ENCODE measurements at regions not wholly inside any gene's neighbourhood (a gene's known extent, or its start where the extent isn't known, plus 50 kb on each side); places are given as distances from the start of the nearest gene placed in this dataset.

- no peaks in the 10 kb centered on the region for H3K36me3 ChIP-seq (ENCODE audit: control insufficient read depth in 4 of 4, insufficient read depth in 4 of 4, low read length in 4 of 4)
- peaks cover 0 to 7% (median 2%) of the 10 kb centered on the region in 4 donors for H3K9me3 ChIP-seq (ENCODE audit: control insufficient read depth in 4 of 4, insufficient read depth in 3 of 4, low read length in 3 of 4)
- 9% methylated on average over 60 to 61 of the region's 61 CpGs for WGBS, 2 donors
- DNase-seq (peak in 1 of 3 donors; percentile 26), ATAC-seq (ENCODE audit: insufficient read depth, low FRiP score) (peak; percentile 30)
- H3K9ac ChIP-seq (ENCODE audit: insufficient read depth in 1 of 2, low read length in 2 of 2): no peak overlapping the region
- H3K4me3 ChIP-seq: no peak overlapping the region
- no peak overlapping the region for H3K27ac ChIP-seq (ENCODE audit: low read depth in 1 of 2, low read length in 1 of 2)
- TF ChIP-seq CTCF (IDR thresholded peaks at IDR 0.05; ENCODE audit: control extremely low read depth, extremely low read depth): no peak
- peaks cover 4 to 47% (median 16%) of the 10 kb centered on the region in 3 donors for H3K27me3 ChIP-seq (ENCODE audit: control insufficient read depth in 3 of 3, insufficient read depth in 3 of 3, low read length in 2 of 3)
- H3K4me1 ChIP-seq (ENCODE audit: control insufficient read depth in 5 of 5, insufficient read depth in 5 of 5, low read length in 5 of 5): peaks cover 0 to 7% (median 0%) of the 10 kb centered on the region in 5 donors
These were observed 141.5 kb upstream of the PDE10A start for GRCh38 chr6:165804331-165805066.

- ATAC-seq (ENCODE audit: insufficient read depth, low FRiP score): no peak
- H3K9ac ChIP-seq (ENCODE audit: insufficient read depth in 1 of 2, low read length in 2 of 2): no peak overlapping the region
- peaks cover under 1 to 17% (median 6%) of the 10 kb centered on the region in 3 donors for H3K27me3 ChIP-seq (ENCODE audit: control insufficient read depth in 3 of 3, insufficient read depth in 3 of 3, low read length in 2 of 3)
- no peaks in the 10 kb centered on the region for H3K36me3 ChIP-seq (ENCODE audit: control insufficient read depth in 4 of 4, insufficient read depth in 4 of 4, low read length in 4 of 4)
- no peak overlapping the region for H3K4me3 ChIP-seq
- no peak for TF ChIP-seq CTCF (IDR thresholded peaks at IDR 0.05; ENCODE audit: control extremely low read depth, extremely low read depth)
- 80 to 87% methylated on average over 10 of the region's 10 CpGs for WGBS, 2 donors
- peaks cover 0 to 1% (median 0%) of the 10 kb centered on the region in 4 donors for H3K9me3 ChIP-seq (ENCODE audit: control insufficient read depth in 4 of 4, insufficient read depth in 3 of 4, low read length in 3 of 4)
- no peak overlapping the region for H3K27ac ChIP-seq (ENCODE audit: low read depth in 1 of 2, low read length in 1 of 2)
- peaks cover 0 to 7% (median 0%) of the 10 kb centered on the region in 5 donors for H3K4me1 ChIP-seq (ENCODE audit: control insufficient read depth in 5 of 5, insufficient read depth in 5 of 5, low read length in 5 of 5)
- no peak for DNase-seq
These were observed 137.3 kb upstream of the PDE10A start for GRCh38 chr6:165800337-165800736.

- Histone ChIP-seq H3K27me3 (ENCODE audit: control insufficient read depth in 3 of 3, insufficient read depth in 3 of 3, low read length in 2 of 3) (peaks cover 0 to 14% (median 3%) of the 10 kb centered on the region in 3 donors), H3K36me3 (ENCODE audit: control insufficient read depth in 4 of 4, insufficient read depth in 4 of 4, low read length in 4 of 4) (no peaks in the 10 kb centered on the region), H3K9ac (ENCODE audit: insufficient read depth in 1 of 2, low read length in 2 of 2) (no peak overlapping the region), H3K27ac (ENCODE audit: low read depth in 1 of 2, low read length in 1 of 2) (no peak overlapping the region), H3K4me3 (no peak overlapping the region), H3K4me1 (ENCODE audit: control insufficient read depth in 5 of 5, insufficient read depth in 5 of 5, low read length in 5 of 5) (peaks cover 0 to 4% (median 0%) of the 10 kb centered on the region in 5 donors), H3K9me3 (ENCODE audit: control insufficient read depth in 4 of 4, insufficient read depth in 3 of 4, low read length in 3 of 4) (peaks cover 0 to 1% (median 0%) of the 10 kb centered on the region in 4 donors)
- WGBS, 2 donors: 79 to 86% methylated on average over 8 of the region's 8 CpGs
- no peak for ATAC-seq (ENCODE audit: insufficient read depth, low FRiP score)
- TF ChIP-seq CTCF (IDR thresholded peaks at IDR 0.05; ENCODE audit: control extremely low read depth, extremely low read depth): no peak
- no peak for DNase-seq
These were observed 136.5 kb upstream of the PDE10A start for GRCh38 chr6:165799391-165800153.
